ENCODE measurements at regions not wholly inside any gene's neighbourhood (a gene's known extent, or its start where the extent isn't known, plus 50 kb on each side); places are given as distances from the start of the nearest gene placed in this dataset.

DNA sequence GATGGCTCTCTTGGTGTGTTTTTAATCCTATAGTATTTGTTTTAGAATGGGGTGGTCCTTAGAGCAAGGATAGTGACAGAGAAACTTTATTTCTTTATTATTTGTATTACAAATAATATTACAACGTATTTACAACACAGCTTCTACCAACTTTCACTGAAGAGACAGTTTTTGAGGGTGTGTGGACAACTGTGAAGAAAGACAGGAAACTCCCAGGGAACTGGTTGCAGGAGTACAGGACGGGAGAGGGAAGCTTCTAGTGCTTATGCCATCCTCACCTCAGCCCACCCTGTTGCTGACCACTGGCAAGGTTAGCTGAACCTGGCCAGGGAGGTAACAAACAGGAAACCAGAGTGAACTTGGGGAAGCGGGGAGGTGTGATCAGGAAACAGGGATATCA is 251.7 kb downstream of the BCL11A start:
- Histone ChIP-seq H3K36me3 (no peaks in the 10 kb centered on the region), H3K9ac (no peak overlapping the region), H3K4me2 (no peak overlapping the region), H3K27ac (no peak overlapping the region), H4K20me1 (no peaks in the 10 kb centered on the region), H3K4me1 (peaks cover 7% of the 10 kb centered on the region), H3K27me3 (no peaks in the 10 kb centered on the region), H3K9me3 (no peaks in the 10 kb centered on the region), H3K4me3 (no peak overlapping the region)
- no peak for TF ChIP-seq Cebpa-rat (IDR thresholded peaks at IDR 0.05)

DNA sequence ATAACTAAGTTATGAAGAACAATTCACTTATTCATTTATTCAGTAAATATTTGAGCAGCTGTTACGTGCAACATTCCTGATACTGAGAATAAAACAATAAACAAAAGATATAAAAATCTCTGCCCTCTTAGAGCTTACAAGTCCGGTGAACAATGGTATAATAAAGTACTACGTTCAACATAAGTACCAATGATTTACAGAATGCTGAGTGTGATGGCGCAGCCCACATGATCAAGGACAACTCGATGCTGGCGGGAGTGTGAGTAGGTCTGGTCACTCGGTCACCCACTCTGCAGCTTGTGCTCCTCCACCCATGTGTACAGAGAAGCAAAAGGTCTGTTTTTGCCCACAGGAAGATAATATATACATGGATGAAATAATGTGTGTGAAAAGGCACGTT is 254.3 kb downstream of the BCL11A start:
- no peaks in the 10 kb centered on the region for H3K9me3 ChIP-seq
- no peak overlapping the region for H3K9ac ChIP-seq
- H3K4me2 ChIP-seq: no peak overlapping the region
- no peaks in the 10 kb centered on the region for H3K27me3 ChIP-seq
- TF ChIP-seq Cebpa-rat (IDR thresholded peaks at IDR 0.05): no peak
- H3K4me3 ChIP-seq: no peak overlapping the region
- H4K20me1 ChIP-seq: no peaks in the 10 kb centered on the region
- H3K27ac ChIP-seq: no peak overlapping the region
- H3K4me1 ChIP-seq: peaks cover 15% of the 10 kb centered on the region
- no peaks in the 10 kb centered on the region for H3K36me3 ChIP-seq

- H3K27ac ChIP-seq: no peak overlapping the region
- H3K36me3 ChIP-seq: no peaks in the 10 kb centered on the region
- no peaks in the 10 kb centered on the region for H3K9me3 ChIP-seq
- H4K20me1 ChIP-seq: no peaks in the 10 kb centered on the region
- no peak overlapping the region for H3K9ac ChIP-seq
- no peak for TF ChIP-seq Cebpa-rat (IDR thresholded peaks at IDR 0.05)
- peaks cover 15% of the 10 kb centered on the region for H3K4me1 ChIP-seq
- no peaks in the 10 kb centered on the region for H3K27me3 ChIP-seq
- no peak overlapping the region for H3K4me2 ChIP-seq
- H3K4me3 ChIP-seq: no peak overlapping the region
These were observed 255.3 kb downstream of the BCL11A start for GRCh38 chr2:60298006-60298696.

GRCh38 chr2:60297296-60298005 is 256.0 kb downstream of the BCL11A start:
- H3K4me3 ChIP-seq: no peak overlapping the region
- H3K9me3 ChIP-seq: no peaks in the 10 kb centered on the region
- H3K27me3 ChIP-seq: no peaks in the 10 kb centered on the region
- peaks cover 10% of the 10 kb centered on the region for H3K4me1 ChIP-seq
- no peak for TF ChIP-seq Cebpa-rat (IDR thresholded peaks at IDR 0.05)
- no peak overlapping the region for H3K27ac ChIP-seq
- no peaks in the 10 kb centered on the region for H4K20me1 ChIP-seq
- H3K9ac ChIP-seq: no peak overlapping the region
- no peaks in the 10 kb centered on the region for H3K36me3 ChIP-seq
- no peak overlapping the region for H3K4me2 ChIP-seq

DNA sequence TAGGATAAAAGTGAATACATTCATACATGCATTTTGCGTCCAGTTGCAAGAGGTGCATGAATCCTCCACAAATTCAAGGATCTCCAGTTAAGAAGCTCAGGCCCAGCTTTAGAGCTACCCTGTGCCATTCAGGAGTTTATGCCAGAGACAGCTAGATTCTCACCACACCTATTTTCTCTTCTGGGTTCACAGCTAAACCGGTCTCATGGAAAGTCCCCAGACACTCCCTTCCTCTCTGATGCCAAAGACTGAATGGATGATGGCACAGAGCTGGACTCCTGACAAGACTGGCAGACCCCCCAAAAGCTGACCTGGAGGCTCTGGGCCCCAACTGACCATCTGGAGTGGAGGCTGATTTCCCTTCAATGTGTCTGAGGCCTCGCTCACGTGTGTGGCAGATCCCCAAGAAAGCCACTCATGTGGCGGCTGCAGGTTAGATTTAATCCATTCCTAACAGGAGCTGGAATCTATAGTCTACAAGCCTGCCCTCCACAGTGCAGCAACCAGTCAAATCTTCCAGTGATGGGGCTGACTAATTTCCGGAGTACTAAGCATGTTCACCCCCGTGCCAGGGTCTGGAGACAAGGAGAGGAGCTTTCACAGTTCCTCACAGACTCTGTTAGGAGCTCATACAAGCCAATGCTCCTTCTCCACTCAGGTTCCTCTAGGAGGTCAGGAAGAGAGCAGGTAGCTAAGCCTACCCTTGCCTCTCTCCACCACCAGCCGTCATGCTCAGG is 257.1 kb downstream of the BCL11A start:
- H3K36me3 ChIP-seq: no peaks in the 10 kb centered on the region
- no peak overlapping the region for H3K4me3 ChIP-seq
- no peaks in the 10 kb centered on the region for H3K27me3 ChIP-seq
- no peak overlapping the region for H3K4me2 ChIP-seq
- no peak for TF ChIP-seq Cebpa-rat (IDR thresholded peaks at IDR 0.05)
- H3K9ac ChIP-seq: no peak overlapping the region
- H3K27ac ChIP-seq: no peak overlapping the region
- H3K9me3 ChIP-seq: no peaks in the 10 kb centered on the region
- peaks cover 10% of the 10 kb centered on the region for H3K4me1 ChIP-seq
- no peaks in the 10 kb centered on the region for H4K20me1 ChIP-seq

GRCh38 chr2:60295636-60295962 is 257.9 kb downstream of the BCL11A start:
- H3K27ac ChIP-seq: no peak overlapping the region
- H4K20me1 ChIP-seq: no peaks in the 10 kb centered on the region
- no peak overlapping the region for H3K4me3 ChIP-seq
- H3K36me3 ChIP-seq: no peaks in the 10 kb centered on the region
- H3K4me2 ChIP-seq: no peak overlapping the region
- H3K27me3 ChIP-seq: no peaks in the 10 kb centered on the region
- H3K9ac ChIP-seq: no peak overlapping the region
- TF ChIP-seq Cebpa-rat (IDR thresholded peaks at IDR 0.05): no peak
- no peaks in the 10 kb centered on the region for H3K9me3 ChIP-seq
- H3K4me1 ChIP-seq: peaks cover 10% of the 10 kb centered on the region

GRCh38 chr2:60294901-60295635 is 258.4 kb downstream of the BCL11A start:
- H3K4me2 ChIP-seq: no peak overlapping the region

DNA sequence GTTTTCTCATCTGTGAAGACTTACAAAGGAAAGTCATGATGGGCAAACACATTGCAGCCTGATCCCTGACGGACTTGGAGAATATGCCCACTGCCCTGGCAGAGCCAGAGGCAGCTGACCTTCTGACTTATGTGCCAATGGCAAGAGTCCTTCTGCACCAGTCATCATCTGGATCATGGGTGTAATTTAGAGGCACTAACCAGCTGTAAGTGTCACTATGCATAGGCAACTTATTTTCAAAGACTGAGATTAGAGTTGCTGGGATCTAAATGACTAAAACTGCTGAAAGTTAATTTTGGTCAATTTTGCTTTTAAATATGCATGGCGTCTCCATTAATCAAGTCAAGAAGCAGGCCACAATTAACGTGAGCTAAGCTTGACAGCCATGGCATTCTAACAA is 261.2 kb downstream of the BCL11A start:
- Histone ChIP-seq H3K27ac (no peak overlapping the region), H3K36me3 (no peaks in the 10 kb centered on the region), H4K20me1 (no peaks in the 10 kb centered on the region), H3K4me2 (no peak overlapping the region), H3K9me3 (no peaks in the 10 kb centered on the region), H3K9ac (no peak overlapping the region), H3K4me1 (peaks cover 10% of the 10 kb centered on the region), H3K27me3 (no peaks in the 10 kb centered on the region), H3K4me3 (no peak overlapping the region)
- no peak for TF ChIP-seq Cebpa-rat (IDR thresholded peaks at IDR 0.05)

More at GRCh38 chr2:60294901-60295635, 258.4 kb downstream of the BCL11A start:
- TF ChIP-seq Cebpa-rat (IDR thresholded peaks at IDR 0.05): no peak
- no peaks in the 10 kb centered on the region for H3K36me3 ChIP-seq
- no peaks in the 10 kb centered on the region for H4K20me1 ChIP-seq
- H3K4me1 ChIP-seq: peaks cover 10% of the 10 kb centered on the region
- H3K9ac ChIP-seq: no peak overlapping the region
- no peak overlapping the region for H3K4me3 ChIP-seq
- no peak overlapping the region for H3K27ac ChIP-seq
- H3K27me3 ChIP-seq: no peaks in the 10 kb centered on the region
- no peaks in the 10 kb centered on the region for H3K9me3 ChIP-seq

- Histone ChIP-seq H3K4me2 (no peak overlapping the region), H3K4me3 (no peak overlapping the region), H3K9ac (no peak overlapping the region), H3K4me1 (peaks cover 10% of the 10 kb centered on the region), H4K20me1 (no peaks in the 10 kb centered on the region), H3K27ac (no peak overlapping the region), H3K36me3 (no peaks in the 10 kb centered on the region), H3K9me3 (no peaks in the 10 kb centered on the region), H3K27me3 (no peaks in the 10 kb centered on the region)
- TF ChIP-seq Cebpa-rat (IDR thresholded peaks at IDR 0.05): no peak
These were observed 262.9 kb downstream of the BCL11A start for GRCh38 chr2:60290509-60290908.
